Adrenal gland (tissue), 5 donors: ENCODE measurements at regions not wholly inside any gene's neighbourhood (a gene's known extent, or its start where the extent isn't known, plus 50 kb on each side); places are given as distances from the start of the nearest gene placed in this dataset.

ENCODE experiments used
- CTCF ChIP-seq, 6 experiments: fragments of 450-650 bp in 4 of 6; fragments of 200-600 bp in 2 of 6; sonication (generic) in 1 of 6; IDR thresholded peaks; 1 replicate in 5 of 6; 2 replicates in 1 of 6; pipeline versions ENCODE4 v1.5.1 to v1.8.0; 2016 to 2021; ENCODE audit warnings: antibody characterized with exemption in 6 of 6, mild to moderate bottlenecking in 2 of 6, moderate library complexity in 1 of 6
- POLR2A ChIP-seq, 2 donors: fragments of 450-650 bp; IDR thresholded peaks; one replicate each; pipeline ENCODE4 v1.6.1; 2017; ENCODE audit warnings: antibody characterized with exemption in 2 of 2, mild to moderate bottlenecking in 2 of 2, moderate library complexity in 1 of 2
- donor health status: DM: no; HTN: no; CAD: no.

DNA sequence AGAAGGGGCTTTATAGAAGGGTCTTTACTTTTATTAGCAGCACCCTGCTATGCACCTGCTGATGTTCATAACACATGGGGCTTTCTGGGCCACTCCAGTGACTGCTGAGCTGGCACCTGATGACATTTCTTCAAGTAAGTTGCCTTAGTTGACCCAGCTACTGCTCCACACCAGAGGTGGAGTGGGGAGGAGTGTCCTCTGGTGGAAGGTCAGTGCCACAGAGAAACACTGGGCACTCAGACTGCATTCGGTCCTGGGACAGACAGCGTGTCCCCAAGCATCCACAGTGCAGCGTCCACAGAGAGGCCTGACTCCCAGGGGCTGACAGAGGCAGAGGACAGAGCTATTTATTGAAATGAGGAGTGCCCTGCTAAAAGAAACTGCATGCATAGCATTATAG, 74.9 kb upstream of the NSMCE3 start:
- no peak for TF ChIP-seq POLR2A (IDR thresholded peaks at IDR 0.05)
- TF ChIP-seq CTCF (IDR thresholded peaks at IDR 0.05), result no peak
